ENCODE measurements at regions not wholly inside any gene's neighbourhood (a gene's known extent, or its start where the extent isn't known, plus 50 kb on each side); places are given as distances from the start of the nearest gene placed in this dataset.

- WGBS, 2 donors, result 86 to 90% methylated on average over 2 of the region's 2 CpGs
- H3K4me3 ChIP-seq (replicated peaks in 1 of 3), result no peak overlapping the region
These were observed 116.7 kb upstream of the MAN1A1 start for GRCh38 chr6:119466226-119466625.

GRCh38 chr6:119463081-119463626 is 113.6 kb upstream of the MAN1A1 start:
- Histone ChIP-seq H3K4me3 (replicated peaks in 1 of 3) (no peak overlapping the region), H3K9me3 (no peaks in the 10 kb centered on the region), H3K27me3 (no peaks in the 10 kb centered on the region), H3K27ac (no peak overlapping the region), H3K4me1 (no peaks in the 10 kb centered on the region), H3K36me3 (no peaks in the 10 kb centered on the region)
- 84 to 85% methylated on average over 4 of the region's 4 CpGs for WGBS, 2 donors
- intact Hi-C loops (cut with DNase I), result no loop called here
- no peak for TF ChIP-seq CTCF (IDR thresholded peaks at IDR 0.05)
- no peak for TF ChIP-seq POLR2A (IDR thresholded peaks at IDR 0.05)
- DNase-seq, result no peak

More at GRCh38 chr6:119466226-119466625, 116.7 kb upstream of the MAN1A1 start:
- no peaks in the 10 kb centered on the region for H3K4me1 ChIP-seq
- DNase-seq, result no peak
- no peaks in the 10 kb centered on the region for H3K36me3 ChIP-seq
- H3K27me3 ChIP-seq, result no peaks in the 10 kb centered on the region
- intact Hi-C loops (cut with DNase I), result no loop called here
- H3K27ac ChIP-seq, result no peak overlapping the region
- no peak for TF ChIP-seq CTCF (IDR thresholded peaks at IDR 0.05)
- no peak for TF ChIP-seq POLR2A (IDR thresholded peaks at IDR 0.05)
- no peaks in the 10 kb centered on the region for H3K9me3 ChIP-seq

- Histone ChIP-seq H3K4me1 (no peaks in the 10 kb centered on the region), H3K36me3 (no peaks in the 10 kb centered on the region), H3K4me3 (replicated peaks in 1 of 3) (no peak overlapping the region), H3K9me3 (no peaks in the 10 kb centered on the region), H3K27me3 (no peaks in the 10 kb centered on the region), H3K27ac (no peak overlapping the region)
- TF ChIP-seq POLR2A (IDR thresholded peaks at IDR 0.05) (no peak), CTCF (IDR thresholded peaks at IDR 0.05) (no peak)
- 80 to 82% methylated on average over 1 of the region's 1 CpG for WGBS, 2 donors
- no peak for DNase-seq
- intact Hi-C loops (cut with DNase I), result no loop called here
These were observed 111.6 kb upstream of the MAN1A1 start for GRCh38 chr6:119461187-119461586.

- TF ChIP-seq CTCF (IDR thresholded peaks at IDR 0.05) (no peak), POLR2A (IDR thresholded peaks at IDR 0.05) (no peak)
- 79 to 81% methylated on average over 6 of the region's 6 CpGs for WGBS, 2 donors
These were observed 109.8 kb upstream of the MAN1A1 start for GRCh38 chr6:119459207-119459974.

GRCh38 chr6:119454714-119455113 is 105.2 kb upstream of the MAN1A1 start:
- DNase-seq, result peak in 1 of 2 donors; percentile 31
- no peak for TF ChIP-seq CTCF (IDR thresholded peaks at IDR 0.05)
- TF ChIP-seq POLR2A (IDR thresholded peaks at IDR 0.05), result no peak
- H3K27ac ChIP-seq, result peak overlapping the region in 1 of 3 donors; percentile 30
- H3K36me3 ChIP-seq, result no peaks in the 10 kb centered on the region
- peaks cover 4 to 14% of the 10 kb centered on the region in 2 donors for H3K4me1 ChIP-seq
- 33 to 57% methylated on average over 2 of the region's 2 CpGs for WGBS, 2 donors
- H3K4me3 ChIP-seq (replicated peaks in 1 of 3), result no peak overlapping the region
- no peaks in the 10 kb centered on the region for H3K9me3 ChIP-seq
- intact Hi-C loops (cut with DNase I), result no loop called here
- H3K27me3 ChIP-seq, result no peaks in the 10 kb centered on the region

More at GRCh38 chr6:119459207-119459974, 109.8 kb upstream of the MAN1A1 start:
- intact Hi-C loops (cut with DNase I), result no loop called here
- Histone ChIP-seq H3K9me3 (no peaks in the 10 kb centered on the region), H3K4me1 (peaks cover 4 to 11% of the 10 kb centered on the region in 2 donors), H3K27ac (no peak overlapping the region), H3K27me3 (no peaks in the 10 kb centered on the region), H3K36me3 (no peaks in the 10 kb centered on the region), H3K4me3 (replicated peaks in 1 of 3) (no peak overlapping the region)
- DNase-seq, result no peak
